ENCODE measurements at regions not wholly inside any gene's neighbourhood (a gene's known extent, or its start where the extent isn't known, plus 50 kb on each side); places are given as distances from the start of the nearest gene placed in this dataset.
"Not testable (repeated sequence)": the region's sequence is repeated elsewhere in the genome, so short reads cannot be mapped to it uniquely, and the experiment has no call there.

DNA sequence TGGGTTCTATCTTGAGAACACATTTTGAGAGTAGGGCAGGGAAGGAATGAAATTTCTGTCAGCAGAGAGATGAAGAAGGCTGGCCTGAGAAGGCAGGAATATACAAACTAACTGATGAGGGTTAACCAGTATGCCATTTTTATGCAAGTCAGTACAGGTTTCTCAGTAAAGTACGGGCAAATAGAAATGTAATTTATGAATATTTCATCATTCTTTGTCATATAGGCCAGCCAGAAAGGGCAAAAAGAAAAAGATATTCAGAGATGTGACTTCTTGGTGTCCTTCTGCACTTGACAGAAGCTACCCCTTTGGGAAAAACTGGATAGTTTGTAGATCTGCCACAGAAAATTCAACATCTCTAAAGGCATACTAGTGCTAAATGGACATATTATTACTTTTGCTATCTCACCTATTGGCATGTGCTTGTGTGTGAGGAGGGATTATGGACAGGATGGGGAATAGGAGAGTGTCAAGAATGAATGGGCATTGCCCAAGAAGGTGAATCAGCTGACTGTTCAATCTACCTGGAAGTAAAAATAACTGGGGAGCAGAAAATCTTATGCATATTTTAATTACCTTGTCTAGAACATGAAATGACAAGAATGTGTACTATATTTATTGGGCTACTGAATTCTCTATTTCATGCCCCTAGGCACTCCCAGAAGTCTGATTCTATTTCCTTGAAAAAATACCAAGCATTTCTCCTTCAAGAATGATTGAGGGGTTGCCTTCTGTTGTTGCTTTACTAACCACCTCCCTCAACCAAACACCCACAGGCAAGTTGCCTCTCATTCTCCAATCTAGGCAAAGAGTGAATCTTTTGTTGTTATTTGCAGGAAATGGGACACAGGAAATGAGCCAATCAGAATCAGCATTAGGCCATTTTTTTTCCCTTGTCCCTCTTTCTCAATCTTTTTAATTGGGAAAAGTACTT lies 175.1 kb upstream of the SLC38A2 start (continued):
- no peak for TF ChIP-seq RAD21 (IDR thresholded peaks at IDR 0.05; ENCODE audit: low read length)

DNA sequence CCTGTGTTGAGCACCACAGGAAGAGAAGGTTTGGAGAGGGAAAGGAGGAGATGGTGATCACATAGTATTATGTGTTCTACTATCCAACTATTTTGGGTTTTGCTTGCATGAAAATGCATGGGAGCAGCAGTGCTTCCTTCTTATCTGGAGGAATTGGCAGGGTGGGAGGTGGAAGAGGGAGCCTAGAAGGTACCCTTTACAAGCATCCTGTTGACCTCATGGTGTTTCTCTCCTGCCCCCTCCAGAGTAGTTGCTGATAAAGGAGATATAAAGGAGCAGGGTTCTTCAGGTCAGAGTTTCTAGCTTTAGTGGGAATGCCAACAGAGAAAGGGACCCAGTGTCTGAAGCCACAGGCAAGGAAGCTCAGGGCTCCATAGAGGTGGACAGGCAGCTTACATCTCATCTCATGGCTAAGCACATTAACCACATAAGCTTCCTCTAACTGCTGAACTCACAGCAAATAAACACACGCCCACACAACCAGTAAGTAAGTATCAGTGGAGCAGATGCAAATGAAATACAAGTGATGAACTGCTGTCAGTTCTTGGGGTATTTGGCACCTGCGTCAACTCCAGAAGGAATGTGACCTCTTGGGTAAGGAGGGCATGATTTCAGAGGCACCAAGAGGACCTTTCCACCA lies 174.2 kb upstream of the SLC38A2 start:
- ChIA-PET POLR2A (no interaction called here), CTCF (interaction anchor here (1.3 kb wide), 1 partner anchor 23 kb away, joined by 3 read pairs; no protein-coding TSS in a partner anchor)
- no peaks in the 10 kb centered on the region for H3K79me2 ChIP-seq (ENCODE audit: insufficient read depth)
- peaks cover 12% of the 10 kb centered on the region for H3F3A ChIP-seq (replicated peaks; ENCODE audit: insufficient read depth)
- H4K20me1 ChIP-seq (ENCODE audit: insufficient read depth): no peaks in the 10 kb centered on the region
- no peak overlapping the region for H3K27ac ChIP-seq (ENCODE audit: low read depth in 2 of 2, low read length in 1 of 2)
- no peak for DNase-seq
- TF ChIP-seq, protein P1, sequence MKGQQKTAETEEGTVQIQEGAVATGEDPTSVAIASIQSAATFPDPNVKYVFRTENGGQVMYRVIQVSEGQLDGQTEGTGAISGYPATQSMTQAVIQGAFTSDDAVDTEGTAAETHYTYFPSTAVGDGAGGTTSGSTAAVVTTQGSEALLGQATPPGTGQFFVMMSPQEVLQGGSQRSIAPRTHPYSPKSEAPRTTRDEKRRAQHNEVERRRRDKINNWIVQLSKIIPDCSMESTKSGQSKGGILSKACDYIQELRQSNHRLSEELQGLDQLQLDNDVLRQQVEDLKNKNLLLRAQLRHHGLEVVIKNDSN (IDR thresholded peaks at IDR 0.05; ENCODE audit: borderline replicate concordance, low read depth): no peak
- TF ChIP-seq NFIC (IDR thresholded peaks at IDR 0.05; ENCODE audit: borderline replicate concordance) (no peak), TEAD4 (IDR thresholded peaks at IDR 0.05; ENCODE audit: borderline replicate concordance, insufficient read depth) (no peak), FOXJ3 (CRISPR knock-in tag; IDR thresholded peaks at IDR 0.05) (no peak), TCF12 (IDR thresholded peaks at IDR 0.05) (no peak), ELF1 (IDR thresholded peaks at IDR 0.05) (no peak)
- H3K9me3 ChIP-seq: no peaks in the 10 kb centered on the region
- no peak overlapping the region for H3K9ac ChIP-seq
- no peak overlapping the region for H2AFZ ChIP-seq (ENCODE audit: low read depth)
- H3K9me2 ChIP-seq: no peaks in the 10 kb centered on the region
- no peaks in the 10 kb centered on the region for H3K36me3 ChIP-seq (replicated peaks in 1 of 2; ENCODE audit: control insufficient read depth in 1 of 2, insufficient read depth in 2 of 2, low read length in 1 of 2)
- no peaks in the 10 kb centered on the region for H3K27me3 ChIP-seq (ENCODE audit: insufficient read depth)
- H3K4me3 ChIP-seq (ENCODE audit: low read depth in 2 of 2, low read length in 1 of 2): no peak overlapping the region
- H3K4me1 ChIP-seq (ENCODE audit: control insufficient read depth in 1 of 2, insufficient read depth in 2 of 2, low read depth in 1 of 2, low read length in 1 of 2): peaks cover 0 to 40% of the 10 kb centered on the region in 2 experiments; a peak in 3 of 4 replicates
- no peak overlapping the region for H3K4me2 ChIP-seq
- 95% methylated on average over 2 of the region's 2 CpGs for WGBS (ENCODE audit: low lambda C conversion rate)

DNA sequence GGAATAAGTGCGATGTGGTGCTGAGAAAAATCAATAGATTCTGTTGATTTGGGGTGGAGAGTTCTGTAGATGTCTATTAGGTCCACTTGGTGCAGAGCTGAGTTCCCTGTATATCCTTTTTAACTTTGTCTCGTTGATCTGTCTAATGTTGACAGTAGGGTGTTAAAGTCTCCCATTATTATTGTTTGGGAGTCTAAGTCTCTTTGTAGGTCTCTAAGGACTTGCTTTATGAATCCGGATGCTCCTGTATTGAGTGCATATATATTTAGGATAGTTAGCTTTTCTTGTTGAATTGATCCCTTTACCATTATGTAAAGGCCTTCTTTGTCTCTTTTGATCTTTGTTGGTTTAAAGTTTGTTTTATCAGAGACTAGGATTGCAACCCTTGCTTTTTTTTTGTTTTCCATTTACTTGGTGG lies 170.8 kb upstream of the SLC38A2 start:
- H4K20me1 ChIP-seq (ENCODE audit: insufficient read depth); H3K9me3 ChIP-seq; H3K4me2 ChIP-seq; H2AFZ ChIP-seq (ENCODE audit: low read depth); H3K4me3 ChIP-seq (ENCODE audit: low read depth in 2 of 2, low read length in 1 of 2); H3K79me2 ChIP-seq (ENCODE audit: insufficient read depth); H3K9me2 ChIP-seq; H3K27me3 ChIP-seq (ENCODE audit: insufficient read depth); H3K27ac ChIP-seq (ENCODE audit: low read depth in 2 of 2, low read length in 1 of 2); H3K36me3 ChIP-seq (replicated peaks in 1 of 2; ENCODE audit: control insufficient read depth in 1 of 2, insufficient read depth in 2 of 2, low read length in 1 of 2); H3K9ac ChIP-seq; POLR2A ChIA-PET; DNase-seq; CTCF ChIA-PET; H3F3A ChIP-seq (replicated peaks; ENCODE audit: insufficient read depth): not testable (repeated sequence)
- peaks cover 0 to 19% of the 10 kb centered on the region in 2 experiments; a peak in 3 of 4 replicates for H3K4me1 ChIP-seq (ENCODE audit: control insufficient read depth in 1 of 2, insufficient read depth in 2 of 2, low read depth in 1 of 2, low read length in 1 of 2)
- WGBS (ENCODE audit: low lambda C conversion rate): 81% methylated on average over 3 of the region's 3 CpGs

DNA sequence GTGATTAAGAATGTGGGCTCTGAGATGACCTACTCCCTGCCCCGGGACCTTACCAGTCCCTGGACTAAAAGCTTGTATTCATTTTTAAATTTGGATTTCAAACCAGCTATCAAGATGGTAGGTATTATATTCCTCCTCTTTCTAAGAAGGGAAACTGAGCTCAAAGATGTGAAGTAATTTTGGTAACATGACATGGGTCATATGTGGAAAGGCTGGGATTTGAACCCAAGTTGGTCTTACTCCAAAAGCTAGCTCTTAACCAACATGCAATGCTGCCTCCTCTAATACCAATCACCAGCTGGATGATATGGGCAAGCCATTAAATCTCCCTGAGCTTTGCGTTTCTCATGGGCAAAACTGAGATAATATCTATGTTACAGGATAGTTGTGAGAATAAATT lies 166.4 kb upstream of the SLC38A2 start:
- 60% methylated on average over 2 of the region's 2 CpGs for WGBS (ENCODE audit: low lambda C conversion rate)
- ChIA-PET CTCF (no interaction called here), POLR2A (no interaction called here)
- Histone ChIP-seq H2AFZ (ENCODE audit: low read depth) (no peak overlapping the region), H3K27ac (ENCODE audit: low read depth in 2 of 2, low read length in 1 of 2) (peak overlapping the region in 1 of 2 experiments; percentile 22; a peak in 1 of 4 replicates), H3K9me3 (no peaks in the 10 kb centered on the region), H3K4me2 (no peak overlapping the region), H3K9ac (no peak overlapping the region), H3K4me1 (ENCODE audit: control insufficient read depth in 1 of 2, insufficient read depth in 2 of 2, low read depth in 1 of 2, low read length in 1 of 2) (peaks cover 0 to 12% of the 10 kb centered on the region in 2 experiments; a peak in 2 of 4 replicates), H3K36me3 (replicated peaks in 1 of 2; ENCODE audit: control insufficient read depth in 1 of 2, insufficient read depth in 2 of 2, low read length in 1 of 2) (no peaks in the 10 kb centered on the region), H3K27me3 (ENCODE audit: insufficient read depth) (no peaks in the 10 kb centered on the region), H3K79me2 (ENCODE audit: insufficient read depth) (no peaks in the 10 kb centered on the region), H4K20me1 (ENCODE audit: insufficient read depth) (no peaks in the 10 kb centered on the region), H3K4me3 (ENCODE audit: low read depth in 2 of 2, low read length in 1 of 2) (no peak overlapping the region), H3K9me2 (no peaks in the 10 kb centered on the region), H3F3A (replicated peaks; ENCODE audit: insufficient read depth) (no peaks in the 10 kb centered on the region)
- DNase-seq: no peak
- TF ChIP-seq FOXM1 (IDR thresholded peaks at IDR 0.05; ENCODE audit: low read depth) (no peak), TEAD4 (IDR thresholded peaks at IDR 0.05; ENCODE audit: borderline replicate concordance, insufficient read depth) (no peak), RAD21 (IDR thresholded peaks at IDR 0.05; ENCODE audit: low read length) (no peak), MXI1 (IDR thresholded peaks at IDR 0.05; ENCODE audit: low read depth, low read length) (no peak), SIN3A (IDR thresholded peaks at IDR 0.05; ENCODE audit: borderline replicate concordance, low read depth, low read length) (no peak), TCF12 (IDR thresholded peaks at IDR 0.05) (no peak), GABPA (IDR thresholded peaks at IDR 0.05; ENCODE audit: low read depth) (no peak), JUND (IDR thresholded peaks at IDR 0.05) (no peak)
- TF ChIP-seq, protein P2, sequence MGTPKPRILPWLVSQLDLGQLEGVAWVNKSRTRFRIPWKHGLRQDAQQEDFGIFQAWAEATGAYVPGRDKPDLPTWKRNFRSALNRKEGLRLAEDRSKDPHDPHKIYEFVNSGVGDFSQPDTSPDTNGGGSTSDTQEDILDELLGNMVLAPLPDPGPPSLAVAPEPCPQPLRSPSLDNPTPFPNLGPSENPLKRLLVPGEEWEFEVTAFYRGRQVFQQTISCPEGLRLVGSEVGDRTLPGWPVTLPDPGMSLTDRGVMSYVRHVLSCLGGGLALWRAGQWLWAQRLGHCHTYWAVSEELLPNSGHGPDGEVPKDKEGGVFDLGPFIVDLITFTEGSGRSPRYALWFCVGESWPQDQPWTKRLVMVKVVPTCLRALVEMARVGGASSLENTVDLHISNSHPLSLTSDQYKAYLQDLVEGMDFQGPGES (IDR thresholded peaks at IDR 0.05; ENCODE audit: low read depth, low read length): no peak
- TF ChIP-seq, protein P3, sequence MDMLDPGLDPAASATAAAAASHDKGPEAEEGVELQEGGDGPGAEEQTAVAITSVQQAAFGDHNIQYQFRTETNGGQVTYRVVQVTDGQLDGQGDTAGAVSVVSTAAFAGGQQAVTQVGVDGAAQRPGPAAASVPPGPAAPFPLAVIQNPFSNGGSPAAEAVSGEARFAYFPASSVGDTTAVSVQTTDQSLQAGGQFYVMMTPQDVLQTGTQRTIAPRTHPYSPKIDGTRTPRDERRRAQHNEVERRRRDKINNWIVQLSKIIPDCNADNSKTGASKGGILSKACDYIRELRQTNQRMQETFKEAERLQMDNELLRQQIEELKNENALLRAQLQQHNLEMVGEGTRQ (IDR thresholded peaks at IDR 0.05; ENCODE audit: borderline replicate concordance, low read depth, low read length): no peak
- TF ChIP-seq, protein P4, sequence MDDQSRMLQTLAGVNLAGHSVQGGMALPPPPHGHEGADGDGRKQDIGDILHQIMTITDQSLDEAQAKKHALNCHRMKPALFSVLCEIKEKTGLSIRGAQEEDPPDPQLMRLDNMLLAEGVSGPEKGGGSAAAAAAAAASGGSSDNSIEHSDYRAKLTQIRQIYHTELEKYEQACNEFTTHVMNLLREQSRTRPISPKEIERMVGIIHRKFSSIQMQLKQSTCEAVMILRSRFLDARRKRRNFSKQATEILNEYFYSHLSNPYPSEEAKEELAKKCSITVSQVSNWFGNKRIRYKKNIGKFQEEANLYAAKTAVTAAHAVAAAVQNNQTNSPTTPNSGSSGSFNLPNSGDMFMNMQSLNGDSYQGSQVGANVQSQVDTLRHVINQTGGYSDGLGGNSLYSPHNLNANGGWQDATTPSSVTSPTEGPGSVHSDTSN (IDR thresholded peaks at IDR 0.05): no peak
